SHP77 (cell line): ENCODE measurements at regions not wholly inside any gene's neighbourhood (a gene's known extent, or its start where the extent isn't known, plus 50 kb on each side); places are given as distances from the start of the nearest gene placed in this dataset.

Experiments
- DNase-seq, 2 experiments: peaks; one replicate each; lab custom pipeline; 2025; lab: John Stamatoyannopoulos, UW

DNA sequence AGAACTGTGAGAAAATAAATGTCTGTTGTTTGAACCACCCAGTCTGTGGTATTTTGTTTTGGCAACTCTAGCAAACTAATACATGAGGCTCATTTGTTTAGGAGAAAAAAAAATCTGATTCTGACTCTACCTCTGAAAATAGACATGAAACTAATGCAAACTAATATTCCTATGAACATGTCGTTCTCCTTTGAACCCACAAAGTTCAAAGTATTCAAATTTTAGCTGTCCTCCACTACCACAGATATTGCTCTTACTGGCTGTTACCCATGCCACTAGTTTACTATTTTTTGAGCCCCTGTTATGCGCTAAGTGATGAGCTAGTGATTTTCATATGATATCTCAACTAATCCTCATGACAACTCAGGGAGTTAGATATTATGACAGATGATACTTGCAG, 58.8 kb upstream of the ZNF804B start:
- no peak for DNase-seq

DNA sequence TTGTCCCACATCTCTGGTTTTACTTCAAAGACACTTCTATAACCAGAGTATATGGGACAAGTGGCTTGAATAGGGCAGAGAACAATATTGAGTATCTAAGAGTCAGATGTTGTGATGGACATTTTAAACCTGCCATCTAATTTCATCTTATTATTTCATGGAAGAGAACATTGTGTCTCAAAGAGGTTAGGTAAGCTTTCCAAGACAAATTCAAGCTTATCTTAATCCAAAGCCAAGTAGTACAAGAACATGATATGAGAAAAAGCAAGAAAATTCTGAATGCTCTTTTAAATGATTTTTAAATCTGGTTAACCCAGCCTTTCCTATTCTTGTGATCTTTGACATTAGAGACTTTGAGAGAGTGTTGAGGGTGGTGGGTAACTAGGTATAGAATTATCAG, 65.3 kb upstream of the ZNF804B start:
- DNase-seq: no peak

DNA sequence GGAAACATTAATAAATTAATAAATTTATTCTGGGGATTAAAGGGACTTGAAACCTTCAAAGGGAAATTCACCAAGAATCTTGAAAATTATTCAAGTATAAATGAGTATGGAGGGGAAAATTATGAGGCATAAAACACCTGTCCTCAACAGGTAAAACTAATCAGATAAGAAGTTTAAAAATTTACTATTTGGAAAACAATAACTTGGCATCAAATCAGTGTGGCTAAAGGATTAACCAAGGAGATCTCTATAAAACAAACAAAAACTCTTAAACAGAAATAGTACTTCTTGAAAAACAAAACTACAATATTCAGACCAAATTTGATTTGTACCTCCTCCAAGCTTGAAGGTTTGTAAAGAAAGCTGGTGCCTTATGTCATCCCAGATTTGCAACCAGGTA, 66.4 kb upstream of the ZNF804B start:
- DNase-seq: no peak

DNA sequence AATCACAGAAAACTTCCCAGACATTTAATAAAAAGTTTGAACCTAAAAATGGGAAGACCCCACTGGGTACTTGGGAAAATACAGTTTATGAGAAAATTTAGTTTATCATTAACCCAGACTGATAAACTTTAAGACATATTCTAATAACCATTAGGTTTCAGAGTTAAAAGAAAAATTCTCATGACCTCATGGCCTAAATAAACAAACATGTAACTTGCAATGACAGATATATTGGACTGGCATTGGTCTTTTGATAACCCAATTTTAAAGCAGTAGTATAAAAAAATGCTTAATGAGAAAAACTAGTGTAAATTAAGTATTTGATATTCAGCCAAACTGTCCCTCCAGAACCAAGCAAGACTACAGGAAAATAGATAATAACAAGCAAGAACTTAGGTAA, 67.0 kb upstream of the ZNF804B start:
- DNase-seq: no peak

DNA sequence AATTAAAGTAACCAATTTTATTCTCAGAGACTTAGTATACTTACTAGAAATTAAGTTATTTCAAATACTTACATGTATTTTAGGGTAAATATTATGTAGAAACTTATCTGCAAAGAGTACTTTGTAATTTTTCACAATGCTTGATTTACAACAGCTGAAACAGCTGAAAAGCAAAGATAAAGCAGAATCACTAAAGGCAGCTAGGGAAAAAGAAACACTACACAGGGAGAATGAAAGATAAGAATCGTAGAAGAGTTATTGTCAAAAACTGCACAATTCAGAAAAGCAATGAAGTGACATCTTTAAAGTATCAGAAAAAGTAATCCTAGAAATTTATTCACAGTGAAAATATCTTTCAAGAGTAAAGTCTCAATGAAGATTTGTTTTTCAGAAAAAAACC, 69.7 kb upstream of the ZNF804B start:
- no peak for DNase-seq

DNA sequence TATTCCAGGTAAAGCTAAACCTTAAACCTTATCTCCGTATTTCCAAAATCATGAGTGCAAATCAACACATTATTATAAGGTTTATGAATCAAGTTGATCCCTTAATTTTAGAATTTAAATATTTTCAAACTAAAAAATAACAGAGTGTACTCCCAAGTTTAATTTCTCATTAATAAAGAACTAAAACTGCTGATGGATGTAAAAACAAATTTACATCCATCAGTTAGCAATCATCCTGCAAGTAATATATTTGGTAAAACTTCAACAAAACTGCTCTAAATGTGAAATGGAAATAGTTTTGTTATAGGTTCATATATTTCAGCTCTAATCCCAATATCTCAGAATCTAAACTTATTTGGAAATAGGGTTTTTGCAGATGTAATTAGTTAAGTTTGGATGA, 71.3 kb upstream of the ZNF804B start:
- no peak for DNase-seq

DNA sequence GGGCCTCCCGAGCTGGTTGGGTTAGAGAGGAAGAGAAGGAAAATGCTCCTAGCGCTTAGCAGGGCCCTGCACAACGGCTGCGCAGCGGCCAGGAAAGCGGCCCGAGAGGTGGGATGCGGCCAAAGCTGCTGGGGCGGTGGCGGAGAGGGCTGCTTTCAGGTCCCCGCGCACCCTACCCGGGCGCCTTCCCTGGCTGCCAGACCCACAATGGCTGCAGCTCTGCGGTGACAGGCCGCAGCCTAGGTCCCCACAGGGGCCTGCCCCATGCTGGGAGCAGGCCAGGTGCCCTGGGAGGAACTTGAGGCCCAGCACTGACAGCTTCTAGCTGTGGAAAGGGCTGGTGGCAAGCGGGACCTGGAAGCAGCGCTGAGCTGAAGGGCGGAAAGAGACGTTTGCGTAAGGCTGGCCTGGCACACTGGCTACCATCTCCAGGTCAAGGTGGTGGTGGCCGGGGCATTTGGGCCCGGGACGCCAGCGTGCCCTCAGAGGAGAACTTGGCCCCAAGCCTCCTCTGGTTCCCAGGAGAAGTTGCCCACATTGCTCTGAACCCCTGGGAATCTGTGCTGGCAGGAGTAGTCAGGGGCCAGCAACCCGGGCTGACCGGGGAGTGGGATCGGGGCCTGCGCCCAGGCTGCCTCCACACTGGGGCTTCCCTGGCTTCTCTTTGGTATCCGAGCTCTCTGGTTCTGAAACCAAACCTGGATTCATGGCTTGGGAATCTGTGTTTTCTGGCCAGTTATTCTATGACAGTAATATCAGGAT, 72.9 kb upstream of the ZNF804B start:
- no peak for DNase-seq

DNA sequence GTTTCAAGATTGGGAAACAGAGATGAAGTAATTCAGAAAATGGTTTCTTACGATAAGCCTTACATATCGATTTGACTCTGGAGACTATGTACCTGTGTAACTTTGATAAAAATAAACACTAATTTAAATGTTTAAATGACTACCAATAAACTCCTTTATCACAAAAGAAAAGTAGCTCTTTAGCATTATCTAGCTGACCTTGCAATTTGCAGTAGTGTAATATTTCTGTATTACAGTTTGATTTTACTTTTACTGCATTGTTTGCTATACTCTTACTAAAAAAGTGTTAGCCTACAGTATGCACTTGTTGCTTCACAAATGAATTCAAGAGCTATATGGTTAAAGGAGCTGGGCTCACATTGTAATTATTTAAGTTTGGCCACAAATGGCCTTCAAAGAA, 77.8 kb upstream of the ZNF804B start:
- DNase-seq: no peak

DNA sequence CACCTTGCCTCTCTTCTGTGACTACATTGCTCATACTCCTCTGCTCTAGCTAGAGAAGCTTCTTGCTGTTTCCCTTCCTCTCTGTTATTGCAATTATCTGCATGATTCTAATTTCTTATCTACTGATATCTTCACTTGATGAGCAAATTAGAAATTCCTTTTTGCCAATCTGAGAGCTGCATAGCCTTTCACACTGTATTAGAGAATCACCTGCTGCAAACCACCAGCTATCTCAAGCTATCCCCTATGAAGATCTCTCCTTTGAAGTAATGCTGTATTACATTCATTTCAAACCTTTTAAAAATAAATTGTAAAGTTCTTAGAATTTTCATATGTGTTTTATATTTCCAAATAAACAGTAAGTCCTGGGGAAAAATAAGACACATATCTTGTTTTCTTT, 89.0 kb upstream of the ZNF804B start:
- DNase-seq: no peak

DNA sequence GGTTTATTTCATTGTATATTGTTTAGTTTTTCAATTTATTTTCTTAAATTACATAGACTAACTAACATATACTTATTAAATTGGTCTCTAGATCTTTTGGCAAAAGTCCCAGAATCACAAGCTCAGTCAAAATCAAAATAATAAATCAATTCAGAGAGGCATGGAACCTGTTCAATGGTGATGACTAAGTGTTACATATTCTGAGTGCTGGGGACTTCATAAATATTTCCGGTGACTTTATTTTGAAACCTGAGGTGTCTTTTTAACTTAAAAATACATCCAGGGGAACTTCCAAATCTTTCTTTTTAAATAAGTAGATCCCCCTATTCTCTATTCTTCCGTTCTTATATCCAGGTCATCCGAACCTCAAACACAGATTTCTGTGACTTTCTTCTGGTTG, 89.6 kb upstream of the ZNF804B start:
- DNase-seq: no peak

DNA sequence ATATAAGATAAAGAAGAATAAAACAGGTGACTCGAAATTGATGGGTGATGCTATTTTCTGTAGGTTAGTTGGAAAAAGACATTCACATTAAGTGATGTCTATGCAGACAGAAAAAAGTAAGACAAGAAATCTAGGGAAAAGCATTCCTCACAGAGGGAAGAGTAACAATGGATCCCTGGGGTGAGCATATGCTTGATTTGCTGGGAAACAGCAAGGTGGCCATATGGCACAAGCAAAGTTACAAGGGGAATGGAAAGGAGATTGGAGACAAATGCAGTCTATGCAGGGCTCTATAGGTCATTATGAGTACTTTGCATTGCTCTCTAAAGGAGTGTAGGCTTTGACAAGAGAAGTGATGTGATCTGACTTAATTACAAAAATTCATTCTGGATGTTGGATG, 90.9 kb upstream of the ZNF804B start:
- no peak for DNase-seq

DNA sequence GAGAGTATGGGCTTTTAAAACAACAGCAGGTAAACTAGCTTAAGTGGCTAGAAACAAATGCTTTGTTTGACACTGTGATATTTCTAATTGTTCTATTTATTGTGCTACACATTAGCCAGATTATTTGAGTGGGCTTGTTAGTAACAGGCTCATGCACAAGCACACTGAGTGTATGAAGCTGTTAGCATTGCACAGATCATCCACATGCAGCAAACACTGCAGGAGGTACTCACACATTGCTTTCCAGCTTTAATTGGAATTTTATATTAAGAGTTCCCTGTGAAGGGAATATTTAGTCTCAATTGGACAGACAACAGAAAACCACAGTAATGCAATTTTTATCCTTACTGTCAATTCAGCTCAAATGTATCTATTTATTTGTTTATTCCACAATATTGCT, 92.9 kb upstream of the ZNF804B start:
- DNase-seq: no peak

DNA sequence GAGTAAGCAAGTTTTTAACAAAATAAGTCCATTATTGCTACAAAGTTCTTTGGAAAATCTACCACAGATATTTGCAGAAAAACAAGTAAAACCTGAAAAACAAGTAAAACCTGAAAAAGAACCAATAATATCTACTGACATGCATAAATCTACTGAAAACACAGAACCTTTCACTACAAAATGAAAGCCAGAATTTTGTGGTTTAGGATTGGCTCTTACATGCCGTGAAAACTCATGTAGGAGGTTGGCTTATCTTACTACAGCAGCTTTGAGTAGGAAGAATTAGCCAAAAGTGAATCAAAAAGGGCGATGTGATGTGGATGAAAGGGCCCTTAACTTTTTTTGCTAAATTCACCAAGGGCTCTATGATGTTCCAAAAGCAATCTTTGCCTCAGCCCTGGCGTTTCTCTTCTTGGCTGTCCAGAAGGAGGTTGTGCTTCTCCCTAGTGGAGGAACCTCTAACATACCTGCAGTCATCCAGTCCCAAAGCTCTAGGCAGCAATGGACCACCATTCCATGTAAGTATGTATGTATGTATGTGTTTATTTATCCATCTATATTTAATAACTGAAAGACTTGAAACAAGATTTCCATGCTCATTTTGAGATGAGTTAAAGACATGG, 93.5 kb upstream of the ZNF804B start:
- DNase-seq: no peak

DNA sequence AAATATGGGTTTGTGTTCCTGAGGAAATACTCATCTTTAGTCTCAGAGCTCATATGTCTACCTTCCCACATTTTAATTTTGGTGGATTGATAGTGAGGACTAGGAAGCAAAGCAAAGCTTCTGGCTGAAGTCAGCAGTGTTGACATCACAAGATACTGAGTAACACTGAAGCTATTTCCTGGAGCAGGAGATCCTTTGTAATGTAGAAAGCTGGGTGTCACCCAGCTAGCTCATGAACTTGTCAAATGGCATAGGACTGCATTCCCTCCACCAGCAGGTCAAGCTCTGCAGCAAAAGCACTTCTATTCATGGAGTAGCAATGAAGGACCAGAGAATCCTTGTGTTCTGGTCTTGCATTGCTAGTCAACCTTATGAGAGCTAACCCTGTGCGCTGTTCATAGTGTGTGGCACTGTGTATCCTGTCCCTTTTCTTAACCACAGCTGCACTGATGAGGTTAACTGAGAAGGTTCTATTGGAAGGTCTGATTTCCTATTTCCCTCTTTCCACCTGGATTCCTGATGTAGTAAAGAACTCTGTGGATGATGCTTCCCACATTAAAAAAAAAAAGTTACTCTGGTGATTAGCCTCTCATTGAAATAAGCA, 94.8 kb upstream of the ZNF804B start:
- no peak for DNase-seq

DNA sequence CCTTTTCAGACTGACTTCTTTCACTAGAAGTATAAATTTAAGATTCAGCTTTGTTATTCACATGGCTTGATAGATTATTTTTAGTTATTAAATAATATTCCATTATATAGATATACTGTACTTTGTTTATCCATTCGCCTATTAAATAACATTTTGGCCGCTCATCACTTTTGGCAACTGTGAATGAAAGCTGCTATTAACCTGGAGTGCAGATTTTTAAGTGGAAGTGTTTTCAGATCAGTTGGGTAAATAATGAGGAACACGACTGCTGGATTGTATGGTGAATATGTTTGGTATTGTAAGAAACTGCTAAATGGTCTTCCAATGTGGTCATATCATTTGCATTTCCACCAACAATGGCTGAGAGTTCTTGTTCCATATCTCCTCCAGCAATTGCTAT, 97.6 kb upstream of the ZNF804B start:
- DNase-seq: no peak

DNA sequence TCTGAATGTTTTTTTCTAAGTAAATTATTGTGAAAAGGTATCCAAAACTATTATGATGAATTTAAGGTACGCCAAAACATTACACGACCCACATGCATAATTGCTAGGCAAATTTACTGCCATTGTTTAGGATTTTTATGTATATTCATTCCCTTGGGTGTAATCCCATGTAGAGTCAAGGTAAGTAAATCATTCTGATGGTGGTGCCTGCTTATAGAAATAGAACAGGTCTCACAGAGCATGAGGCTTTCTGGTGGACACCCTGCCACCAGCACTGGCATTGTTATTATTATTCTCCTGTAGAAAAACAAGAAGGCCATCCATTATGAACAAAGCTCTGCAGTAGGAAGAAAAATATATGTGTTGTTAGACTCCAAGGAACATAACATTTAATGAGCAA, 111.7 kb upstream of the ZNF804B start:
- DNase-seq: no peak

DNA sequence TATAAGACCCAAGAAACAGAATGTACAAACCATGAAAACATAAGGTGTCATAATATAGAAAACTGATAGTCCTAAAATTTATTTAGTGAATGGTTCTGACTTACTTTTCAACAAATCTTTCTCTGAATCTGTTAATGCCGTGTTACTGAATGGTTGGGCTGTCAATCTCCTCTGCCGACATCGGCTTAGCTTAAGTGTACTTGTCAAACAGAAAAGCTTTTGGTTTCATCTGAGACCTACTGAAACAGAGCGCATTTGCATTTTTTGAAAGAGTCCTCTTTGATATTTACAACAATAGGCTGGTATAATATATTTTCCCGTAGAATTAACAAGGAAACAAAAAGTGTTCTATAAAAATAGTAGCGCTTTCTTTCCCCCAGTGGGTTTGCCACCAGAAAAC, 120.9 kb upstream of the ZNF804B start:
- DNase-seq: no peak

DNA sequence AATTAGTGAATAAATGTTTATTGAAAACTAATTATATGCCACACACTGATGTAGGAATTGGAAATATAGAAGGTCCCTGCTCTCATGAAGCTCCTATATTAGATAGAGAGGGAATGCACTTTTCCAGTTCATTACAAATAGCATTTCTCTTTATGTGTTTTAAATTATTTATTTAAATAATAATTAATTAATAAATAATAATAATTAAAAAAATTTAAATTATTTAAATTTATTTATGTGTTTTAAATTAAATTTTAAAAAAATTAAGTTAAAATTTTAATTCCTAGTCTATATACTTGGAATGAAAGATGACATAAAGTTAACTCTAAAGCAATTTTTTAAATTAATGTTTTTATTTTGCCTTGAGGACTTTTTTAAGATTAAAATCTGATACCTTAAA, 121.7 kb upstream of the ZNF804B start:
- DNase-seq: no peak

DNA sequence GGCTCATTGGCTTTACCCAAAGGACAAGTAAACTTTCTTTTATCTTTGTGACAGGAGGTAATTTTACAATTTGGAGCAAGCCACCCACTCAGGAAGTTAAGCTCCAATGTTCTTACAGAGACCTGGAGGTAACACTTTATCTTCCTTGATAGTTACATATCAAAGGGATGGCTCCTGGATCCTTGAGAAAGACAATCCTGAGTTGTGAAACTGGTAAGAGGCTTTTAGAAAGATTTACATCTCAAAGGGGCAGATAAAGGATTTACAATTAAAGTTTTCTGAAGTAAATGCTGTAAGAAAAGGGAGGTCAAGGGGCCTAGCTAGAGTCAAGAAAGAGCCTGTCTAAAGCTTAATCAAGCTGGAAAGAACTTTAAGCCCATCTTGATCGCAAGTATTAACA, 124.4 kb upstream of the ZNF804B start:
- DNase-seq: no peak

DNA sequence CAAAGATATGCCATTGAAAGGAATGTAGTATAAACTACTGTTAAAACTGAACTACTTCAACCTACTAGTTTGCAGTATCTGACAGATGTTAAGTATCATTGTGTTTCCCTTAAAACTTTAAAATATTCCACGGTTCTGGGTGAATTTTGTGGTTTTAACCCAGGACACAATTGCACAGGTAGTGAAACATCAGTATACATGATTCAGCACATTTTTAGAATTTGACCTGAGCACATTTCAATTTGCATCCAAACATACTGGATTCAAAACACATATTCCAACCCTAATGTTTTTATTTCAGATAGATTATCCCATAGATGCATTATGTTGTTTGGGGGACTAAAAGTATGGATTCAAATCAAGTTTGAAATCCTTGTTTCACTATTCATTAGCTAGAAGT, 129.9 kb upstream of the ZNF804B start:
- DNase-seq: no peak

DNA sequence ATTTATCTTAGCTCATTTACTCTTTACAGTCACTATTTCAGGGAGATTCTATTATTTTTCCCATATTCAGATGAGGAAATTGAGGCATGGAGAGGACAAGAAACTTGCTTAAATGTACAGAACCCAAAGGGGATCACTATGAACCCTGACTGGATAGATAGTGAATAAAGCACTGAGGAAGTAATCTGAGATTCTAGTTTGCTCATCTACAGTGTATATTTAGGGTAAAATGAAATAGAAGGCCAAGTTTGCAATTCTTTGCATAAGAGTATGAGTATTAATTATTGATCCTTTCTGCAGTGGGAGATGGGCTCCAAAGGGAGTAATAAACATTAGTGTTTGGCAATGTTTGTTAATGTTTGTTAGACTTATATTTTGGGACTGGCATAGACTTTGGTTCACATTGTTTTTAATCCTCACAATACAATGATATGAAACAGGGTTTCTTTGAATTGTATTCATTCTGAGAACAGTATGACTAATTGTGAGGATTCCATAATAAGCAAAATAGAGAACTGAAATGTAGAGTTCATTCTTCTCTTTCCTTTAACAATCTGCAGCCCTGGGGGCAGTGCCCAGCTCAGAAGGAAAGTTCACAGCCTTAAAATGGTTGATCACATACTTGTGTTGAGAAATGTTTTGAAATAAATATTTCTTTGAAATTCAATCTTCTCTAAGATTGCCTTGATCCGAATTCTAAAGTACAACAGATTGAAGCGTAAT, 131.0 kb upstream of the ZNF804B start:
- DNase-seq: no peak

DNA sequence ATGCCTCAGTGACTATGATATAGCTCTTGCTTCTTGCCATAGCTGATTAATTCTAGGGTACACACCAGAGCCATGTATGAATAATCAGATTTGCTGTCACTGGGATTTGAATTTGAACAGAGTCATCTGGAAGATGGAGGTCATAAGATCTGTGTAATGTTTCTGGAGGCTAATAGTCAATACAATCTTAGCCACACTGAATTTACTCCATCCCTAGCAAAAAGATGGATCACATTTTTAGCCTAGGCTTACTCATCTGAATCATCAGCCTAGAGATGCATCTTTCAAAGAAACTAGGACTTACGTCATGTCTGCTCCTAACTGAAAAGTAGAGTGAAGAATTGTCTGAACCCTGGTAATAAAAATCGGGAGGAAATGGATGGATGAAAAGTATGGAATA, 142.3 kb upstream of the ZNF804B start:
- DNase-seq: no peak

DNA sequence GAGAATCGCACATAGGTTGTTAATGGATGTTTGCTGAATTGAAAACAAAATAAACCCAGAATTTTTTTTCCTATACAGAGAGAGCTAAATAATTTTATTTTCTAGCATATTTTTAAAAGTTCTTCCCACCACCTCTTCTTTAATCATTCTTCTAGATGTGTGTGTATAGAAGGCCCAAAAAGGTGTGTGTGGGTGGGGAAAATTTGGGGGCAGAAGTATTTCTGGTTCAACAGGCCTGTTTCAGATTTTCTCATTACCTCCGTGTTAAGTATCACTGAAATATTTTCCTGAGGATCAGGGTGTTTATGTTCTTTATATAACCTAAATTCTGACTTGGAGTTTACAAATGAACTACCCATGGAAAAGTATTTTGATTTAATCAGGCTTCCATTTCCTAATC, 144.2 kb upstream of the ZNF804B start:
- DNase-seq: no peak
